ENCODE measurements at regions not wholly inside any gene's neighbourhood (a gene's known extent, or its start where the extent isn't known, plus 50 kb on each side); places are given as distances from the start of the nearest gene placed in this dataset.
A peak's percentile ranks its signal among the peaks of the same experiment; 100 is the strongest.

DNA sequence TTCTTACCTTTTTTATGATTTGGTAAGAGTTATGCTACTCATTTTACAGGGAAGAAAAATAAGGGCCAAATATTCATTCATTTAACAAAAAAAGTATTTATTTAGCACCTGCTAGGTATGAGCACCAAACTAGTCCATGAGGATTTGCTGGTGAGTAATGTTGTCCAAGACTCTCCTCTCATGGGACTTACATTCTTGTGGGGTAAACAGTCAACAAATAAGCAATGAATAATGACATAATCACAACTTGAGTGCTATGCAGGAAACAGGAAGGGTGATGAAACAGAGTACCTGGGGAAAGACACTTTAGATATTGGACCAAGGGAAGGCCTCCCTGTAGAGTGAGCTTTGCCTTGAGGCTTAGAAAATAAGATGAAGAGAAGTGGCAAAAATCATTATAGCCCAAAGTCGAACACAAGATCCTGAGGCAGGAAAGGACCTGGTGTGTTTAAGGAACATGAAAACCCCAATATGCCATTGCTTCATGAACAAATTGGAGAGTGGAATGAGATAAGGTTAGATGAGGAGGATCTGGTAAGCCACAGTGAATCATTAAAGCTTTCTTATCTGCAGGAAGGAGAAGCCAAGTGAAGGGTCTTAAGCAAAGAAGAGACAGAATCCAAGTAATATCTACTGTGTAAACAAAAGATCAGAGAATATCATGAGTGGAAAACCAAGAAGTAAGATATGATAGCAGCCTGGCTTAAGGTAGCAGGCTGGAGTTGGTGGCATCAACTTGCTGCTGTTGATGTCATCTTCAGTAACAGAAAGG lies 294.5 kb upstream of the NBEA start:
- TF ChIP-seq, protein P1, sequence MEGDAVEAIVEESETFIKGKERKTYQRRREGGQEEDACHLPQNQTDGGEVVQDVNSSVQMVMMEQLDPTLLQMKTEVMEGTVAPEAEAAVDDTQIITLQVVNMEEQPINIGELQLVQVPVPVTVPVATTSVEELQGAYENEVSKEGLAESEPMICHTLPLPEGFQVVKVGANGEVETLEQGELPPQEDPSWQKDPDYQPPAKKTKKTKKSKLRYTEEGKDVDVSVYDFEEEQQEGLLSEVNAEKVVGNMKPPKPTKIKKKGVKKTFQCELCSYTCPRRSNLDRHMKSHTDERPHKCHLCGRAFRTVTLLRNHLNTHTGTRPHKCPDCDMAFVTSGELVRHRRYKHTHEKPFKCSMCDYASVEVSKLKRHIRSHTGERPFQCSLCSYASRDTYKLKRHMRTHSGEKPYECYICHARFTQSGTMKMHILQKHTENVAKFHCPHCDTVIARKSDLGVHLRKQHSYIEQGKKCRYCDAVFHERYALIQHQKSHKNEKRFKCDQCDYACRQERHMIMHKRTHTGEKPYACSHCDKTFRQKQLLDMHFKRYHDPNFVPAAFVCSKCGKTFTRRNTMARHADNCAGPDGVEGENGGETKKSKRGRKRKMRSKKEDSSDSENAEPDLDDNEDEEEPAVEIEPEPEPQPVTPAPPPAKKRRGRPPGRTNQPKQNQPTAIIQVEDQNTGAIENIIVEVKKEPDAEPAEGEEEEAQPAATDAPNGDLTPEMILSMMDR (conservative IDR thresholded peaks at IDR 0.05; ENCODE audit: low read depth, low read length): no peak
- no peak for DNase-seq (ENCODE audit: low read depth)
- no peak overlapping the region for H3K4me3 ChIP-seq (ENCODE audit: low read depth, low read length)

DNA sequence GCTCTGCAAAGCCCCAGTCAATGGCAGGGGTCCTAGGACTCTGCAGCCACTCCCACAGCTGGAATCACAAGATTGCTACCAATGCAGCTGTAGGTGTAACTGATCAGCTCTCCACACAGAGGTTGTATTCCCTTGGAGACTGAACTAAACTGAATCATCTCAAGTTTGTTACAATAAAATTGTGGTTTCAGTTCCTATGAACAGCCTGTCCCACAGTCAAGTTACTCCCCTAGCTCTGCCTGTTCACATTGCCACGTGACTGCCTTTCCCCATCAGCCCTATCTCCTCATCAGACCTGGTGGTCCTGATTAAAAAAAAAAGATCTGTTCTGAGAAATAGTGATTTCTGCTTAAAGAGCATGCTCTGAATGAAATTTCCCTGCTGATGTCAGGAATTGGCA lies 287.9 kb upstream of the NBEA start:
- no peak overlapping the region for H3K4me3 ChIP-seq (ENCODE audit: low read depth, low read length)
- DNase-seq (ENCODE audit: low read depth): peak; percentile 6
- TF ChIP-seq, protein P1 (conservative IDR thresholded peaks at IDR 0.05; ENCODE audit: low read depth, low read length): no peak

- H3K4me3 ChIP-seq (ENCODE audit: low read depth, low read length): no peak overlapping the region
- DNase-seq (ENCODE audit: low read depth): peak; percentile 25
- TF ChIP-seq, protein P1 (conservative IDR thresholded peaks at IDR 0.05; ENCODE audit: low read depth, low read length): no peak
Measured at GRCh38 chr13:34654647-34655046, 287.4 kb upstream of the NBEA start.

DNA sequence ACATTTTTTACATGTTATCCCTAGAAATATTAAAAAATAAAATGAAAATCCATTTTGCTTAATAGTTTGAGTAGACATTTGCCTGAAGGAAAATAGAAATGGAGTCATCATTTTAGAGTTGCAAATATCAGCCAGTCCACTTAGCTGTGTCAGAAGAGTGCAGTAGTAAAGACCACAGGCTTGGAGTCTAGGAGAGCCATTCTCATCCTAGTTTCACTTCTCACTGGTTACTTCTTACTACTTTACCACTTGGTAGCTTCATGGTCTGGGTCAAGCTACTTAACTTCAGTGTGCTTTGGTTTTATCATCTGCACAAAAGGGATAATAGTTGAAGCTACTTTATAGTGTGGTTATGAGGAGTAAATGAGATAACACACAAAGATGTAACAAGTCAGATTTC lies 286.5 kb upstream of the NBEA start:
- H3K4me3 ChIP-seq (ENCODE audit: low read depth, low read length): no peak overlapping the region
- DNase-seq (ENCODE audit: low read depth): no peak
- TF ChIP-seq, protein P1 (conservative IDR thresholded peaks at IDR 0.05; ENCODE audit: low read depth, low read length): no peak

DNA sequence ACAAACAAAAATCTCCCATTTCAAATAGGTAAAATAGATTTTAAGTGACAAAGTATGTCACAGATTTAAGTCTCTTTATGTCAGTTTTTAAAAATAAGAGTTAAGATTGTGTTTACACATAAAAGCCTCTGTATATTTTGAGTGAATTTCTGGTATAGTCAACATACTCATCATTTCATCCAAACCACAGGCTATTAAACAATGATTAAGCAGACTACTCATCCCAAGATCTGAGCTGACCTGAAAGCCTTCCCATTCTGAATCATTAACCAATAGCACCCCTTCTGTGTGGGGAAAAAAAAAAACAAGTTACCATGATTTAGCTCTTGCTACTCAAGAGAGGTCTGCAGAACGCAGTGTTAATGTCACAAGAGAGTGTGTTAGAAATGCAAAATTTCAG lies 284.4 kb upstream of the NBEA start:
- TF ChIP-seq, protein P1 (conservative IDR thresholded peaks at IDR 0.05; ENCODE audit: low read depth, low read length): no peak
- DNase-seq (ENCODE audit: low read depth): peak; percentile 29
- H3K4me3 ChIP-seq (ENCODE audit: low read depth, low read length): no peak overlapping the region

DNA sequence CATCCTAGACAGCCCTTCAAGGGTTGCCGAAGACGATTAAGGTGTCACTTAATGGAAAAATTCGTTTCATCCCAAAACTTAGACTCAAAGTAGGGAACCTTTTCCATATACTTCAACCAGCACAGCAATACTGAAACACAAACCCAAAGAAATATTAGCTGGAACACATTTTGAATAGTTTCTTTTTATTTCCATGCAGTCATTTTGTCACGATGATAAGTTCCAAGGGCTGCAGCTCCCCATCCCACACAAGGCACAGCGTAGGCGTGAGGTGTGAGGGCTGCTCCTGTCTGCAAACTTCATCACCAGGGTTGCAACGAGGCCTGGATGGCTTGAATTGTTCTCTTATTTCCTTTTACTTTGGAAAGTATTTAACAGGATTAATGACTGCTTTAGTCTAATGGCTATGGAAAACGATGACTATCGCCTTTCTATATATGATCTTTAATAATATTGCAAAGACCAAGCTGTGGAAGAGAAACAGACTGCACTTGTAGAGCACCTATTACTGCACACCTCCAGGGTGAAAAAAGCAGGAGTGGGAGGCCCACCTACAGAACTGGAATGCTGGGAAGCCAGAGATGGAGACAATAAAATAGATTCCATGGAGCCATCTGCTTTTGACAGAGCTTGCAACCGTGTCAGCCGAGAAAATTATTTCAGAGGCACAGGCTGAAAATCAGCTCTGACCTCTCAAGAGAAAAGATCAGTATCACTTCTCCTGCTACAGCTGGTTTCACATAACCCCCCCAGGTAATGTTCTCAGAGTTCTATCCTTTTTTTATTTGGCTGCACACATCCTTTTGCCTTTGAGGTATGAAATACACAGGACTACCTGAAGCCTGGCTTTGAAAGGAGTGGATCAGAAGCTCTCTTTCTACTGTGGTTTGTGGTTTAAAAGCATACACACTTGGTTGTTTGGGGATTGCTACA lies 274.5 kb upstream of the NBEA start:
- H3K4me3 ChIP-seq (ENCODE audit: low read depth, low read length): no peak overlapping the region
- DNase-seq (ENCODE audit: low read depth): no peak
- TF ChIP-seq, protein P1 (conservative IDR thresholded peaks at IDR 0.05; ENCODE audit: low read depth, low read length): no peak

Measured in choroid plexus epithelial cell (primary cell).